Liver (tissue), 3 donors: ENCODE measurements at regions not wholly inside any gene's neighbourhood (a gene's known extent, or its start where the extent isn't known, plus 50 kb on each side); places are given as distances from the start of the nearest gene placed in this dataset.

Source experiments
- JUND ChIP-seq, 2 donors: IDR thresholded peaks; 2 replicates each; pipeline ENCODE4 v1.6.1; 2016; ENCODE audit warnings: antibody characterized with exemption in 2 of 2
- MAX ChIP-seq: IDR thresholded peaks from 2 replicates; pipeline ENCODE4 v1.6.1; 2016; ENCODE audit warnings: antibody characterized with exemption
- RAD21 ChIP-seq, 2 donors: IDR thresholded peaks; 2 replicates each; pipeline ENCODE4 v1.6.1; 2016; ENCODE audit warnings: antibody characterized with exemption in 2 of 2, mild to moderate bottlenecking in 2 of 2
- RXRA ChIP-seq, 2 donors: IDR thresholded peaks; 2 replicates each; pipeline ENCODE4 v1.6.1; 2017 to 2018; ENCODE audit warnings: antibody characterized with exemption in 2 of 2, mild to moderate bottlenecking in 1 of 2
- TAF1 ChIP-seq: conservative IDR thresholded peaks from 2 replicates; pipeline ENCODE4 v1.6.1; 2016; ENCODE audit warnings: antibody characterized with exemption, mild to moderate bottlenecking
- ZBTB33 ChIP-seq: IDR thresholded peaks from 2 replicates; pipeline ENCODE4 v1.6.1; 2016; ENCODE audit warnings: antibody characterized with exemption
- TF ChIP-seq, protein P1 (sequence below): fragments of 150-350 bp; IDR thresholded peaks from 2 replicates; pipeline ENCODE4 v1.5.1; 2017; ENCODE audit warnings: improper control_type of control experiment, low read depth, low read length; ENCODE audit not compliant: missing input control
- TF ChIP-seq, protein P2 (sequence below): IDR thresholded peaks from 2 replicates; pipeline ENCODE4 v1.6.1; 2016; ENCODE audit warnings: antibody characterized with exemption, mild to moderate bottlenecking
- TF ChIP-seq, protein P3 (sequence below): IDR thresholded peaks from 2 replicates; pipeline ENCODE4 v1.6.1; 2016; ENCODE audit warnings: antibody characterized with exemption
- donor health status: healthy.
- donor health status: healthy.

GRCh38 chr5:143495110-143495509 lies 91.6 kb upstream of the NR3C1 start:
- TF ChIP-seq, protein P1, sequence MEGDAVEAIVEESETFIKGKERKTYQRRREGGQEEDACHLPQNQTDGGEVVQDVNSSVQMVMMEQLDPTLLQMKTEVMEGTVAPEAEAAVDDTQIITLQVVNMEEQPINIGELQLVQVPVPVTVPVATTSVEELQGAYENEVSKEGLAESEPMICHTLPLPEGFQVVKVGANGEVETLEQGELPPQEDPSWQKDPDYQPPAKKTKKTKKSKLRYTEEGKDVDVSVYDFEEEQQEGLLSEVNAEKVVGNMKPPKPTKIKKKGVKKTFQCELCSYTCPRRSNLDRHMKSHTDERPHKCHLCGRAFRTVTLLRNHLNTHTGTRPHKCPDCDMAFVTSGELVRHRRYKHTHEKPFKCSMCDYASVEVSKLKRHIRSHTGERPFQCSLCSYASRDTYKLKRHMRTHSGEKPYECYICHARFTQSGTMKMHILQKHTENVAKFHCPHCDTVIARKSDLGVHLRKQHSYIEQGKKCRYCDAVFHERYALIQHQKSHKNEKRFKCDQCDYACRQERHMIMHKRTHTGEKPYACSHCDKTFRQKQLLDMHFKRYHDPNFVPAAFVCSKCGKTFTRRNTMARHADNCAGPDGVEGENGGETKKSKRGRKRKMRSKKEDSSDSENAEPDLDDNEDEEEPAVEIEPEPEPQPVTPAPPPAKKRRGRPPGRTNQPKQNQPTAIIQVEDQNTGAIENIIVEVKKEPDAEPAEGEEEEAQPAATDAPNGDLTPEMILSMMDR: no peak
- no peak for TF ChIP-seq MAX
- TF ChIP-seq JUND (IDR thresholded peaks at IDR 0.05): no peak
- TF ChIP-seq, protein P2, sequence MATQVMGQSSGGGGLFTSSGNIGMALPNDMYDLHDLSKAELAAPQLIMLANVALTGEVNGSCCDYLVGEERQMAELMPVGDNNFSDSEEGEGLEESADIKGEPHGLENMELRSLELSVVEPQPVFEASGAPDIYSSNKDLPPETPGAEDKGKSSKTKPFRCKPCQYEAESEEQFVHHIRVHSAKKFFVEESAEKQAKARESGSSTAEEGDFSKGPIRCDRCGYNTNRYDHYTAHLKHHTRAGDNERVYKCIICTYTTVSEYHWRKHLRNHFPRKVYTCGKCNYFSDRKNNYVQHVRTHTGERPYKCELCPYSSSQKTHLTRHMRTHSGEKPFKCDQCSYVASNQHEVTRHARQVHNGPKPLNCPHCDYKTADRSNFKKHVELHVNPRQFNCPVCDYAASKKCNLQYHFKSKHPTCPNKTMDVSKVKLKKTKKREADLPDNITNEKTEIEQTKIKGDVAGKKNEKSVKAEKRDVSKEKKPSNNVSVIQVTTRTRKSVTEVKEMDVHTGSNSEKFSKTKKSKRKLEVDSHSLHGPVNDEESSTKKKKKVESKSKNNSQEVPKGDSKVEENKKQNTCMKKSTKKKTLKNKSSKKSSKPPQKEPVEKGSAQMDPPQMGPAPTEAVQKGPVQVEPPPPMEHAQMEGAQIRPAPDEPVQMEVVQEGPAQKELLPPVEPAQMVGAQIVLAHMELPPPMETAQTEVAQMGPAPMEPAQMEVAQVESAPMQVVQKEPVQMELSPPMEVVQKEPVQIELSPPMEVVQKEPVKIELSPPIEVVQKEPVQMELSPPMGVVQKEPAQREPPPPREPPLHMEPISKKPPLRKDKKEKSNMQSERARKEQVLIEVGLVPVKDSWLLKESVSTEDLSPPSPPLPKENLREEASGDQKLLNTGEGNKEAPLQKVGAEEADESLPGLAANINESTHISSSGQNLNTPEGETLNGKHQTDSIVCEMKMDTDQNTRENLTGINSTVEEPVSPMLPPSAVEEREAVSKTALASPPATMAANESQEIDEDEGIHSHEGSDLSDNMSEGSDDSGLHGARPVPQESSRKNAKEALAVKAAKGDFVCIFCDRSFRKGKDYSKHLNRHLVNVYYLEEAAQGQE: no peak
- TF ChIP-seq RXRA (IDR thresholded peaks at IDR 0.05): peak; percentile 53 to 61
- TF ChIP-seq, protein P3, sequence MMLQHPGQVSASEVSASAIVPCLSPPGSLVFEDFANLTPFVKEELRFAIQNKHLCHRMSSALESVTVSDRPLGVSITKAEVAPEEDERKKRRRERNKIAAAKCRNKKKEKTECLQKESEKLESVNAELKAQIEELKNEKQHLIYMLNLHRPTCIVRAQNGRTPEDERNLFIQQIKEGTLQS: no peak
- TF ChIP-seq RAD21 (IDR thresholded peaks at IDR 0.05): peak in 1 of 2 donors; percentile 15
- TF ChIP-seq TAF1: no peak
- TF ChIP-seq ZBTB33: no peak
